ENCODE measurements at regions not wholly inside any gene's neighbourhood (a gene's known extent, or its start where the extent isn't known, plus 50 kb on each side); places are given as distances from the start of the nearest gene placed in this dataset.

DNA sequence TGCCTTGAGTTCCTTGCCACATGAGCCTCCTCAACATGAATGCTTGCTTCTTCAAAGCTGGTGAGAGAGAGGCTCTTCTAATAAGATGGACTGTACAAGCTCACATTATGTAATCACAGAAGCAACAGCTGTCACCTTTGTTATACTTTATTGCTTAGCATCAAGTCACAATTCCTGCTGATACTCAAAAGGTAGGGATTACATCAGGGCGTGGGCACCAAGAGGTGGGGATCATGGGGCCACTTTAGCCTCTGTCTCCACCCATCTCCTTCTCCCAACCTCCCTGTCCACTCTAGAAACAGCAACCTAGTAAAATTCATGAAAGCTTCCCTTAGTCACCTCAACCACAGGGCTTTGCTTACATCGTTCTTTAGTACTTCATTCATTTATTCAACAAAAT lies 95.9 kb downstream of the FAM43A start:
- Histone ChIP-seq H3K9me3 (ENCODE audit: low read length) (no peaks in the 10 kb centered on the region), H3K27ac (ENCODE audit: extremely low read length, insufficient read depth, low read length) (no peak overlapping the region), H3K4me2 (ENCODE audit: low read depth, low read length) (no peak overlapping the region), H3K79me2 (ENCODE audit: insufficient read depth, low read length) (no peaks in the 10 kb centered on the region), H3K9ac (ENCODE audit: insufficient read depth, low read depth, low read length) (no peak overlapping the region), H3K27me3 (ENCODE audit: control insufficient read depth in 1 of 2, insufficient read depth in 2 of 2, low read length in 2 of 2) (peaks cover 2 to 4% of the 10 kb centered on the region in 2 experiments; a peak in 2 of 5 replicates), H4K20me1 (ENCODE audit: insufficient read depth, low read length) (no peaks in the 10 kb centered on the region), H3K36me3 (replicated peaks in 1 of 2; ENCODE audit: control insufficient read depth in 1 of 2, insufficient read depth in 2 of 2, low read length in 2 of 2) (no peaks in the 10 kb centered on the region), H3K4me3 (replicated peaks in 1 of 3; ENCODE audit: insufficient read depth in 1 of 3, low read depth in 2 of 3, low read length in 3 of 3) (no peak overlapping the region), H2AFZ (ENCODE audit: low read length) (no peak overlapping the region), H3K4me1 (ENCODE audit: insufficient read depth, low read length) (peaks cover 59% of the 10 kb centered on the region)
- CTCF ChIA-PET (ENCODE audit: low intra/inter-chr PET ratio, low total read pairs) = no interaction called here
- DNase-seq (ENCODE audit: low spot score) = no peak
- POLR2A ChIA-PET = no interaction called here
- BruUV-seq (replicated peaks) = no TSS peak
- in situ Hi-C loops (cut with HindIII; ENCODE audit: extremely low pct_ligation_motif_present, low pct_unique_long_range_greater_than_20kb) (no loop called here), intact Hi-C loops (cut with micrococcal nuclease; ENCODE audit: unreplicated experiment) (no loop called here)
- 38% methylated on average over 2 of the region's 2 CpGs for WGBS (ENCODE audit: low lambda C conversion rate)
- no peak for TF ChIP-seq SMYD3 (CRISPR knock-in tag; IDR thresholded peaks at IDR 0.05)
- TF ChIP-seq ZNF12 (CRISPR knock-in tag; IDR thresholded peaks at IDR 0.05) = no peak
- TF ChIP-seq FOXA3 (CRISPR knock-in tag; IDR thresholded peaks at IDR 0.05) = no peak
- no peak for TF ChIP-seq MIER3 (CRISPR knock-in tag; IDR thresholded peaks at IDR 0.05; ENCODE audit: borderline replicate concordance)
- TF ChIP-seq, protein P1, sequence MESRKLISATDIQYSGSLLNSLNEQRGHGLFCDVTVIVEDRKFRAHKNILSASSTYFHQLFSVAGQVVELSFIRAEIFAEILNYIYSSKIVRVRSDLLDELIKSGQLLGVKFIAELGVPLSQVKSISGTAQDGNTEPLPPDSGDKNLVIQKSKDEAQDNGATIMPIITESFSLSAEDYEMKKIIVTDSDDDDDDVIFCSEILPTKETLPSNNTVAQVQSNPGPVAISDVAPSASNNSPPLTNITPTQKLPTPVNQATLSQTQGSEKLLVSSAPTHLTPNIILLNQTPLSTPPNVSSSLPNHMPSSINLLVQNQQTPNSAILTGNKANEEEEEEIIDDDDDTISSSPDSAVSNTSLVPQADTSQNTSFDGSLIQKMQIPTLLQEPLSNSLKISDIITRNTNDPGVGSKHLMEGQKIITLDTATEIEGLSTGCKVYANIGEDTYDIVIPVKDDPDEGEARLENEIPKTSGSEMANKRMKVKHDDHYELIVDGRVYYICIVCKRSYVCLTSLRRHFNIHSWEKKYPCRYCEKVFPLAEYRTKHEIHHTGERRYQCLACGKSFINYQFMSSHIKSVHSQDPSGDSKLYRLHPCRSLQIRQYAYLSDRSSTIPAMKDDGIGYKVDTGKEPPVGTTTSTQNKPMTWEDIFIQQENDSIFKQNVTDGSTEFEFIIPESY (CRISPR knock-in tag; IDR thresholded peaks at IDR 0.05) = no peak
- TF ChIP-seq, protein P2, sequence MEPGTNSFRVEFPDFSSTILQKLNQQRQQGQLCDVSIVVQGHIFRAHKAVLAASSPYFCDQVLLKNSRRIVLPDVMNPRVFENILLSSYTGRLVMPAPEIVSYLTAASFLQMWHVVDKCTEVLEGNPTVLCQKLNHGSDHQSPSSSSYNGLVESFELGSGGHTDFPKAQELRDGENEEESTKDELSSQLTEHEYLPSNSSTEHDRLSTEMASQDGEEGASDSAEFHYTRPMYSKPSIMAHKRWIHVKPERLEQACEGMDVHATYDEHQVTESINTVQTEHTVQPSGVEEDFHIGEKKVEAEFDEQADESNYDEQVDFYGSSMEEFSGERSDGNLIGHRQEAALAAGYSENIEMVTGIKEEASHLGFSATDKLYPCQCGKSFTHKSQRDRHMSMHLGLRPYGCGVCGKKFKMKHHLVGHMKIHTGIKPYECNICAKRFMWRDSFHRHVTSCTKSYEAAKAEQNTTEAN (CRISPR knock-in tag; conservative IDR thresholded peaks at IDR 0.05) = no peak
- no peak for TF ChIP-seq ZNF350 (CRISPR knock-in tag; IDR thresholded peaks at IDR 0.05; ENCODE audit: borderline replicate concordance, low read depth)
- TF ChIP-seq SETDB1 (CRISPR knock-in tag; IDR thresholded peaks at IDR 0.05; ENCODE audit: borderline replicate concordance) = no peak
- TF ChIP-seq ZBTB7A (CRISPR knock-in tag; IDR thresholded peaks at IDR 0.05) = no peak
- TF ChIP-seq IKZF1 (IDR thresholded peaks at IDR 0.05) = no peak
- no peak for TF ChIP-seq ZNF768 (CRISPR knock-in tag; IDR thresholded peaks at IDR 0.05)
- TF ChIP-seq, protein P3, sequence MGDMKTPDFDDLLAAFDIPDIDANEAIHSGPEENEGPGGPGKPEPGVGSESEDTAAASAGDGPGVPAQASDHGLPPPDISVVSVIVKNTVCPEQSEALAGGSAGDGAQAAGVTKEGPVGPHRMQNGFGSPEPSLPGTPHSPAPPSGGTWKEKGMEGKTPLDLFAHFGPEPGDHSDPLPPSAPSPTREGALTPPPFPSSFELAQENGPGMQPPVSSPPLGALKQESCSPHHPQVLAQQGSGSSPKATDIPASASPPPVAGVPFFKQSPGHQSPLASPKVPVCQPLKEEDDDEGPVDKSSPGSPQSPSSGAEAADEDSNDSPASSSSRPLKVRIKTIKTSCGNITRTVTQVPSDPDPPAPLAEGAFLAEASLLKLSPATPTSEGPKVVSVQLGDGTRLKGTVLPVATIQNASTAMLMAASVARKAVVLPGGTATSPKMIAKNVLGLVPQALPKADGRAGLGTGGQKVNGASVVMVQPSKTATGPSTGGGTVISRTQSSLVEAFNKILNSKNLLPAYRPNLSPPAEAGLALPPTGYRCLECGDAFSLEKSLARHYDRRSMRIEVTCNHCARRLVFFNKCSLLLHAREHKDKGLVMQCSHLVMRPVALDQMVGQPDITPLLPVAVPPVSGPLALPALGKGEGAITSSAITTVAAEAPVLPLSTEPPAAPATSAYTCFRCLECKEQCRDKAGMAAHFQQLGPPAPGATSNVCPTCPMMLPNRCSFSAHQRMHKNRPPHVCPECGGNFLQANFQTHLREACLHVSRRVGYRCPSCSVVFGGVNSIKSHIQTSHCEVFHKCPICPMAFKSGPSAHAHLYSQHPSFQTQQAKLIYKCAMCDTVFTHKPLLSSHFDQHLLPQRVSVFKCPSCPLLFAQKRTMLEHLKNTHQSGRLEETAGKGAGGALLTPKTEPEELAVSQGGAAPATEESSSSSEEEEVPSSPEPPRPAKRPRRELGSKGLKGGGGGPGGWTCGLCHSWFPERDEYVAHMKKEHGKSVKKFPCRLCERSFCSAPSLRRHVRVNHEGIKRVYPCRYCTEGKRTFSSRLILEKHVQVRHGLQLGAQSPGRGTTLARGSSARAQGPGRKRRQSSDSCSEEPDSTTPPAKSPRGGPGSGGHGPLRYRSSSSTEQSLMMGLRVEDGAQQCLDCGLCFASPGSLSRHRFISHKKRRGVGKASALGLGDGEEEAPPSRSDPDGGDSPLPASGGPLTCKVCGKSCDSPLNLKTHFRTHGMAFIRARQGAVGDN (CRISPR knock-in tag; IDR thresholded peaks at IDR 0.05) = no peak
- no peak for TF ChIP-seq SIX4 (CRISPR knock-in tag; IDR thresholded peaks at IDR 0.05)
- no peak for TF ChIP-seq IRX3 (CRISPR knock-in tag; IDR thresholded peaks at IDR 0.05; ENCODE audit: borderline replicate concordance, low read depth)
- no peak for FAIRE-seq
- no peak for ATAC-seq
